HCT116 (cell line): ENCODE measurements at regions not wholly inside any gene's neighbourhood (a gene's known extent, or its start where the extent isn't known, plus 50 kb on each side); places are given as distances from the start of the nearest gene placed in this dataset.

Experiments used
- CTCF ChIP-seq, 3 experiments: fragments of 200-600 bp in 1 of 3; sonication (generic) in 1 of 3; IDR thresholded peaks in 2 of 3; conservative IDR thresholded peaks in 1 of 3; 2 replicates each; pipeline ENCODE4 v1.5.1; 2012 to 2017; ENCODE audit warnings: low read depth in 2 of 3, low read length in 2 of 3, antibody characterized with exemption in 1 of 3, borderline replicate concordance in 1 of 3, control low read depth in 1 of 3, mild to moderate bottlenecking in 1 of 3, mixed read lengths in 1 of 3, mixed run types in 1 of 3, moderate library complexity in 1 of 3; ENCODE audit not compliant: insufficient read depth in 1 of 3
- POLR2AphosphoS5 ChIP-seq: IDR thresholded peaks from 2 replicates; pipeline ENCODE4 v1.6.1; 2011; ENCODE audit warnings: mild to moderate bottlenecking, low read depth, low read length, moderate library complexity

GRCh38 chr17:5821803-5822202, 237.5 kb upstream of the NLRP1 start:
- TF ChIP-seq CTCF (IDR thresholded peaks at IDR 0.05 in 2 of 3, conservative IDR thresholded peaks at IDR 0.05 in 1 of 3; ENCODE audit: borderline replicate concordance in 1 of 3, insufficient read depth in 1 of 3, low read depth in 2 of 3, low read length in 2 of 3), result no peak
- no peak for TF ChIP-seq POLR2AphosphoS5
